ENCODE measurements at regions not wholly inside any gene's neighbourhood (a gene's known extent, or its start where the extent isn't known, plus 50 kb on each side); places are given as distances from the start of the nearest gene placed in this dataset.

DNA sequence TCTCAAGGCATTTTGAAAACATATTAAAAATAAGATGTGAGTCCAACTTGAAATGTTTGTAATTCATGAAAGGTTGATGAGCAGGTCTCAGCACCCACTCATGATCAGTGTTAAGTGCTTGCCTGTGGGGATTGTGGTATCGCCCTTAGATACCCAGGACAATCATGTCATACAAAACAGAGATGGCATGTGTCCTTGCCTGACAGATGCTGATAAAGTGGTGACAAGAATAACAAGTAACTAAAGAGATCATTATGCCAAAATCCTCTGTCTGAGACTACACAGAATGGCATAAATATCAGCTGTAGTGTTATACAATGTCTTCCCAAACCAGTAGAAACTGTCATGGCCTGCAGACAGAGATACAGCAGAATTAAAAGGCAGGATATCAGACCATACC, 930.3 kb downstream of the SUCLG1 start:
- no peak for TF ChIP-seq EZH2phosphoT487 (IDR thresholded peaks at IDR 0.05; ENCODE audit: borderline replicate concordance, low read length)
- TF ChIP-seq, protein P1, sequence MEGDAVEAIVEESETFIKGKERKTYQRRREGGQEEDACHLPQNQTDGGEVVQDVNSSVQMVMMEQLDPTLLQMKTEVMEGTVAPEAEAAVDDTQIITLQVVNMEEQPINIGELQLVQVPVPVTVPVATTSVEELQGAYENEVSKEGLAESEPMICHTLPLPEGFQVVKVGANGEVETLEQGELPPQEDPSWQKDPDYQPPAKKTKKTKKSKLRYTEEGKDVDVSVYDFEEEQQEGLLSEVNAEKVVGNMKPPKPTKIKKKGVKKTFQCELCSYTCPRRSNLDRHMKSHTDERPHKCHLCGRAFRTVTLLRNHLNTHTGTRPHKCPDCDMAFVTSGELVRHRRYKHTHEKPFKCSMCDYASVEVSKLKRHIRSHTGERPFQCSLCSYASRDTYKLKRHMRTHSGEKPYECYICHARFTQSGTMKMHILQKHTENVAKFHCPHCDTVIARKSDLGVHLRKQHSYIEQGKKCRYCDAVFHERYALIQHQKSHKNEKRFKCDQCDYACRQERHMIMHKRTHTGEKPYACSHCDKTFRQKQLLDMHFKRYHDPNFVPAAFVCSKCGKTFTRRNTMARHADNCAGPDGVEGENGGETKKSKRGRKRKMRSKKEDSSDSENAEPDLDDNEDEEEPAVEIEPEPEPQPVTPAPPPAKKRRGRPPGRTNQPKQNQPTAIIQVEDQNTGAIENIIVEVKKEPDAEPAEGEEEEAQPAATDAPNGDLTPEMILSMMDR (conservative IDR thresholded peaks at IDR 0.05; ENCODE audit: low read depth, low read length), result no peak
